ENCODE measurements at regions not wholly inside any gene's neighbourhood (a gene's known extent, or its start where the extent isn't known, plus 50 kb on each side); places are given as distances from the start of the nearest gene placed in this dataset.
A peak's percentile ranks its signal among the peaks of the same experiment; 100 is the strongest.

DNA sequence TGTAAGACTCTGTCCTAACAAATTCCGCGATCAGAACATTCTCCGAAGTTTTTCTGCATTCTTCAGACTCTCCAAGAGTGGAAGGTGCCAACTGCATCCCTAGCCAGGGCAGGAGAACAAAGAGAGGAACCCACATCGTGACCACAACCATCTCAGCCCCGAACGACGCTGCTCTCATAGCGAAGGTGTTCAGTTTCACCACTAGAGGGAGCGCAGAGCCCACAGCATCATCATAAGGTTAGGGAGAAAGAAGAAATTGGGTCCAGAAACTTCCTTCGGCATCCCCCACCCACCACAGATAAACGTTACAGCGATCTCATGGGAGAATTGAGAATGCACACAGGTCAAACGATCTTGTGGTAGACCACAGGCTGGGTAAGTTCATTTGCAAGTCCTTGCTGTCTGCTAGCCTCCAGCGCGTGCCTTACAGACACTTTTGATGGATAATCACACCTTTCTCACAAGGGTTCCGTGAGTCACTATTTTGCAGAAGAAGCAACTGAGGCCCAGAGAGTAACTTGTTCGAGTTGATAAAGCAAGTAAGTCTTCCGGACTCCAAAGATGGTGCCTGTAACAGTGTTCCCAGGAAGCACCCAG, 53.7 kb upstream of the ARL4C start:
- Histone ChIP-seq H3K9ac (ENCODE audit: insufficient read depth, low read length) (no peak overlapping the region), H2AFZ (ENCODE audit: low read length) (peak overlapping the region; percentile 15), H3K36me3 (ENCODE audit: control insufficient read depth, insufficient read depth, low read length) (no peaks in the 10 kb centered on the region), H3K9me3 (ENCODE audit: control insufficient read depth, insufficient read depth, low read depth, low read length) (no peaks in the 10 kb centered on the region), H4K20me1 (ENCODE audit: control insufficient read depth, extremely low read depth, insufficient read depth, low read length) (no peaks in the 10 kb centered on the region), H3K4me3 (replicated peaks in 1 of 4; ENCODE audit: control extremely low read depth in 1 of 4, insufficient read depth in 1 of 4, low read depth in 3 of 4, low read length in 4 of 4) (no peak overlapping the region), H3K27ac (ENCODE audit: insufficient read depth, low read length) (no peak overlapping the region), H3K4me1 (ENCODE audit: control insufficient read depth, extremely low read depth, insufficient read depth, low read length) (no peaks in the 10 kb centered on the region), H3K27me3 (ENCODE audit: control insufficient read depth, insufficient read depth, low read length) (no peaks in the 10 kb centered on the region), H3K79me2 (ENCODE audit: control insufficient read depth, insufficient read depth, low read length) (no peaks in the 10 kb centered on the region), H3K4me2 (ENCODE audit: extremely low read depth, insufficient read depth, low read length) (peak overlapping the region; percentile 39)
- TF ChIP-seq EZH2 (IDR thresholded peaks at IDR 0.05; ENCODE audit: low read length, missing control alignments) (no peak), CTCF (conservative IDR thresholded peaks at IDR 0.05 in 1 of 2, IDR thresholded peaks at IDR 0.05 in 1 of 2; ENCODE audit: low read depth in 1 of 2, low read length in 2 of 2) (peak; percentile 94 to 97)
- peak; percentile 81 to 98 for DNase-seq (ENCODE audit: low read depth in 2 of 2)

GRCh38 chr2:234550056-234550455, 53.2 kb upstream of the ARL4C start:
- H3K79me2 ChIP-seq (ENCODE audit: control insufficient read depth, insufficient read depth, low read length) = no peaks in the 10 kb centered on the region
- H4K20me1 ChIP-seq (ENCODE audit: control insufficient read depth, extremely low read depth, insufficient read depth, low read length) = no peaks in the 10 kb centered on the region
- no peak for TF ChIP-seq CTCF (conservative IDR thresholded peaks at IDR 0.05 in 1 of 2, IDR thresholded peaks at IDR 0.05 in 1 of 2; ENCODE audit: low read depth in 1 of 2, low read length in 2 of 2)
- no peak for TF ChIP-seq EZH2 (IDR thresholded peaks at IDR 0.05; ENCODE audit: low read length, missing control alignments)
- DNase-seq (ENCODE audit: low read depth in 2 of 2) = peak in 1 of 2 donors; percentile 65
- H2AFZ ChIP-seq (ENCODE audit: low read length) = no peak overlapping the region
- H3K27me3 ChIP-seq (ENCODE audit: control insufficient read depth, insufficient read depth, low read length) = no peaks in the 10 kb centered on the region
- H3K36me3 ChIP-seq (ENCODE audit: control insufficient read depth, insufficient read depth, low read length) = no peaks in the 10 kb centered on the region
- H3K4me1 ChIP-seq (ENCODE audit: control insufficient read depth, extremely low read depth, insufficient read depth, low read length) = no peaks in the 10 kb centered on the region
- H3K9me3 ChIP-seq (ENCODE audit: control insufficient read depth, insufficient read depth, low read depth, low read length) = no peaks in the 10 kb centered on the region
- no peak overlapping the region for H3K27ac ChIP-seq (ENCODE audit: insufficient read depth, low read length)
- H3K9ac ChIP-seq (ENCODE audit: insufficient read depth, low read length) = no peak overlapping the region
- H3K4me2 ChIP-seq (ENCODE audit: extremely low read depth, insufficient read depth, low read length) = no peak overlapping the region
- H3K4me3 ChIP-seq (replicated peaks in 1 of 4; ENCODE audit: control extremely low read depth in 1 of 4, insufficient read depth in 1 of 4, low read depth in 3 of 4, low read length in 4 of 4) = no peak overlapping the region

- no peaks in the 10 kb centered on the region for H3K4me1 ChIP-seq (ENCODE audit: control insufficient read depth, extremely low read depth, insufficient read depth, low read length)
- H3K79me2 ChIP-seq (ENCODE audit: control insufficient read depth, insufficient read depth, low read length) = no peaks in the 10 kb centered on the region
- H2AFZ ChIP-seq (ENCODE audit: low read length) = no peak overlapping the region
- no peaks in the 10 kb centered on the region for H4K20me1 ChIP-seq (ENCODE audit: control insufficient read depth, extremely low read depth, insufficient read depth, low read length)
- no peaks in the 10 kb centered on the region for H3K27me3 ChIP-seq (ENCODE audit: control insufficient read depth, insufficient read depth, low read length)
- no peak overlapping the region for H3K27ac ChIP-seq (ENCODE audit: insufficient read depth, low read length)
- H3K9me3 ChIP-seq (ENCODE audit: control insufficient read depth, insufficient read depth, low read depth, low read length) = no peaks in the 10 kb centered on the region
- no peak overlapping the region for H3K9ac ChIP-seq (ENCODE audit: insufficient read depth, low read length)
- no peak for TF ChIP-seq EZH2 (IDR thresholded peaks at IDR 0.05; ENCODE audit: low read length, missing control alignments)
- TF ChIP-seq CTCF (conservative IDR thresholded peaks at IDR 0.05 in 1 of 2, IDR thresholded peaks at IDR 0.05 in 1 of 2; ENCODE audit: low read depth in 1 of 2, low read length in 2 of 2) = no peak
- no peaks in the 10 kb centered on the region for H3K36me3 ChIP-seq (ENCODE audit: control insufficient read depth, insufficient read depth, low read length)
- H3K4me3 ChIP-seq (replicated peaks in 1 of 4; ENCODE audit: control extremely low read depth in 1 of 4, insufficient read depth in 1 of 4, low read depth in 3 of 4, low read length in 4 of 4) = no peak overlapping the region
- peak; percentile 53 to 98 for DNase-seq (ENCODE audit: low read depth in 2 of 2)
- no peak overlapping the region for H3K4me2 ChIP-seq (ENCODE audit: extremely low read depth, insufficient read depth, low read length)
Observed at GRCh38 chr2:234548695-234549420, 52.0 kb upstream of the ARL4C start.
